ENCODE measurements at regions not wholly inside any gene's neighbourhood (a gene's known extent, or its start where the extent isn't known, plus 50 kb on each side); places are given as distances from the start of the nearest gene placed in this dataset.
A peak's percentile ranks its signal among the peaks of the same experiment; 100 is the strongest.

DNA sequence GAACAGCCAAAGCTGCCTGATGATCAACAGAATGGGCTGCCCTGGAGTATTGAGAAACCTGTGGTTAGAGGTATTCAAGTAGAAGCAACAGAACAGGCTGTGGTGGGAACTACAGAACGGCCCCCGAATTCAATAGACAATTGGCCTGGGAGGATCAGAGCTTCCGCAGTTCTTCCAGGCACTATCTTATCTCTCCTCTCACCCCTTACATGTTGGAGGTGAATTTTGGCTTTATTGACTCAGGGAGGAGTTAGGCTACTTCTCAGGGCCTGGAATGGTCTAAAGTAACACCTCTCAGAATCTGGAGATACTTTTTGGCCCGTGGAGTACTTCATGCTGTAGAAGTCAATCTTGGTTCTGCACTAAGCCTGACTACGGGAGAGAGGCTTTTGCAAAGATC lies 253.0 kb downstream of the PRDM2 start:
- intact Hi-C loops (cut with DNase I): no loop called here
- WGBS: 70% methylated on average over 5 of the region's 5 CpGs
- no peak for DNase-seq (ENCODE audit: extremely low spot score)

DNA sequence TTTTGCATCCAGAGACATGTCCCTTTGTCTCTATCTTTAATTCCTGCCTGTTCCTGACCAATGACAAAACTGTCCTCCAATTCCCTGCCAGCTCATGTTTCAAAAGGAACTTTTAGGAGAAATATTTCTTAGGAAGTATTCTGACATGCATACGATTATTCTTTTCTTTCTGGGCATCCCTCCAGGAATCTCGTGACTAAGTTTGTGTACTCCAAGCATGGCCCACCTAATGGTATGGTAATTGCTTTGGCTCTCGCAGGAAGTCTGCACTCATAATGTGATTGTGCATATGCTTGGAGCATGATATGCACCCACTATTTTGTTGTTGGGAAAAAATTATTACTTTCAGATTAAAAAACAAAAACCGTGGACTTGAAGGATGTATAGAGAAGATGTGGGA lies 256.4 kb downstream of the PRDM2 start:
- Histone ChIP-seq H3K27ac (replicated peaks in 1 of 4) (no peak overlapping the region), H3K4me1 (no peaks in the 10 kb centered on the region), H3K9me3 (no peaks in the 10 kb centered on the region), H3K4me3 (no peak overlapping the region), H3K27me3 (no peaks in the 10 kb centered on the region), H3K36me3 (no peaks in the 10 kb centered on the region)
- 29% methylated on average over 4 of the region's 4 CpGs for WGBS
- intact Hi-C loops (cut with DNase I): no loop called here
- TF ChIP-seq, protein P1, sequence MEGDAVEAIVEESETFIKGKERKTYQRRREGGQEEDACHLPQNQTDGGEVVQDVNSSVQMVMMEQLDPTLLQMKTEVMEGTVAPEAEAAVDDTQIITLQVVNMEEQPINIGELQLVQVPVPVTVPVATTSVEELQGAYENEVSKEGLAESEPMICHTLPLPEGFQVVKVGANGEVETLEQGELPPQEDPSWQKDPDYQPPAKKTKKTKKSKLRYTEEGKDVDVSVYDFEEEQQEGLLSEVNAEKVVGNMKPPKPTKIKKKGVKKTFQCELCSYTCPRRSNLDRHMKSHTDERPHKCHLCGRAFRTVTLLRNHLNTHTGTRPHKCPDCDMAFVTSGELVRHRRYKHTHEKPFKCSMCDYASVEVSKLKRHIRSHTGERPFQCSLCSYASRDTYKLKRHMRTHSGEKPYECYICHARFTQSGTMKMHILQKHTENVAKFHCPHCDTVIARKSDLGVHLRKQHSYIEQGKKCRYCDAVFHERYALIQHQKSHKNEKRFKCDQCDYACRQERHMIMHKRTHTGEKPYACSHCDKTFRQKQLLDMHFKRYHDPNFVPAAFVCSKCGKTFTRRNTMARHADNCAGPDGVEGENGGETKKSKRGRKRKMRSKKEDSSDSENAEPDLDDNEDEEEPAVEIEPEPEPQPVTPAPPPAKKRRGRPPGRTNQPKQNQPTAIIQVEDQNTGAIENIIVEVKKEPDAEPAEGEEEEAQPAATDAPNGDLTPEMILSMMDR (IDR thresholded peaks at IDR 0.05): no peak
- DNase-seq (ENCODE audit: extremely low spot score): no peak

More for the DNA sequence above, 253.0 kb downstream of the PRDM2 start:
- H3K27me3 ChIP-seq: no peaks in the 10 kb centered on the region
- no peak overlapping the region for H3K4me3 ChIP-seq
- H3K36me3 ChIP-seq: no peaks in the 10 kb centered on the region
- TF ChIP-seq, protein P1 (IDR thresholded peaks at IDR 0.05): no peak
- TF ChIP-seq EP300 (IDR thresholded peaks at IDR 0.05): no peak
- TF ChIP-seq POLR2AphosphoS5 (IDR thresholded peaks at IDR 0.05): no peak
- H3K27ac ChIP-seq (replicated peaks in 1 of 4): no peak overlapping the region
- H3K9me3 ChIP-seq: no peaks in the 10 kb centered on the region
- peaks cover 0 to 7% (median 2%) of the 10 kb centered on the region in 4 donors for H3K4me1 ChIP-seq

DNA sequence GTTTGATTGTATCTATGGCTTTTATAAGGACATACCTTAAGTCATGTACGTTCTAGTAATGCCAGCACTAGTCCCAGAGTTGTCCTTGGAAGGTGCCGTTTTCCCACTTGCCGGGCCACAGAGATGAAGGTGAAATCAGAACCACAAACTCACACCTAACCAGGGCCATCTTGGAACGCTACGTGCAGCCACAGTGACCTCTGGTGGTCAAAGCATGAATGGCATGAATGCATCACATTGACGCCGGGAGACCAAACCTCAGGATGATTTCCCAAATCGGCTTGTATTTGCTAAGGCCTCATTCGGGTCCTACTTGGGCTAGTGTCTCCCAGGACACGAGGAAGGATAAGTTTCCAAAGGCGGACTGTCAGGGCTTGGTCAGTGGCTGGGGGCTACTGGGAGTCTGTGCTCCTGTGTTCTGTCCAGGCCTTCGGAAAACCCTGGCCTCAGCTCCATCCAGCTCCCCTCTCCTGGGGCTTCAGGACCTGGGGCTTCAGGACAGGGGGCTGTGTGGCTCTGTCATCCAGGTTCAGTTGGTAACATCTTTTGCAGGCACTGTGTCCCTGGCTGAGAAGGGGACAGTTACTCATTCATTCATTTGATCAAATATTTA lies 260.5 kb downstream of the PRDM2 start:
- Histone ChIP-seq H3K4me3 (no peak overlapping the region), H3K4me1 (no peaks in the 10 kb centered on the region), H3K9me3 (no peaks in the 10 kb centered on the region), H3K27ac (replicated peaks in 1 of 4) (no peak overlapping the region), H3K36me3 (no peaks in the 10 kb centered on the region), H3K27me3 (peaks cover 0 to 18% (median 0%) of the 10 kb centered on the region in 4 donors)
- 6% methylated on average over 9 of the region's 12 CpGs for WGBS
- no peak for DNase-seq (ENCODE audit: extremely low spot score)
- TF ChIP-seq, protein P1 (IDR thresholded peaks at IDR 0.05): peak in 2 of 3 experiments; percentile 93 to 97
- TF ChIP-seq POLR2AphosphoS5 (IDR thresholded peaks at IDR 0.05): no peak
- TF ChIP-seq POLR2A (IDR thresholded peaks at IDR 0.05; ENCODE audit: low read depth): no peak
- TF ChIP-seq EP300 (IDR thresholded peaks at IDR 0.05): no peak
- intact Hi-C loops (cut with DNase I): loop anchor here (1.0 to 10.0 kb wide), 2 partner anchors 295 to 1084 kb away; no protein-coding TSS in a partner anchor

DNA sequence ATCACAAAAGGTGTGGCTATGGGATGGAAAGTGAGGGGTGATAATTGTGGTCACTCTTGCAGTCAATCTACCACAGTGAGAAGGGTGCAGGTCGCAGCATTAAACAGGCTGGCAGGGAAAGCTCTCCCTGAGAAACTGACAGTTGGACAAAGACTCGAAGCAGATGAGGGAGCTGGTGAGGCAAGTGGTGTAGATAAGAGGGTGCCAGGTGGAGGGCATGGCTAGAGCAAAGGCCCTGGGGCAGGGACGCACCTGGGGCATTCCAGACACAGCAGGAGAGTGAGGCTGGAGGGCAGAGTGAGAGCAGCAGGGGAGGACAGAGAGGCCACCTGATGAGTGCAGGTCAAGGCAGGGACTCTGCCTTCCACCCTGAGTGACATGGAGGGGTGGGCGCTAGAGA lies 264.8 kb downstream of the PRDM2 start:
- no peak for DNase-seq (ENCODE audit: extremely low spot score)
- no peaks in the 10 kb centered on the region for H3K36me3 ChIP-seq
- H3K4me3 ChIP-seq: no peak overlapping the region
- H3K27ac ChIP-seq (replicated peaks in 1 of 4): no peak overlapping the region
- 84% methylated on average over 4 of the region's 4 CpGs for WGBS
- H3K9me3 ChIP-seq: no peaks in the 10 kb centered on the region
- peaks cover 0 to 18% (median 0%) of the 10 kb centered on the region in 4 donors for H3K27me3 ChIP-seq
- H3K4me1 ChIP-seq: no peaks in the 10 kb centered on the region
- TF ChIP-seq POLR2AphosphoS5 (IDR thresholded peaks at IDR 0.05) (no peak), EP300 (IDR thresholded peaks at IDR 0.05) (no peak), POLR2A (IDR thresholded peaks at IDR 0.05; ENCODE audit: low read depth) (no peak)
- TF ChIP-seq, protein P1 (IDR thresholded peaks at IDR 0.05): no peak
- intact Hi-C loops (cut with DNase I): loop anchor here (10.0 kb wide), 1 partner anchor 1080 kb away; no protein-coding TSS in a partner anchor
